Neuronal stem cell (in vitro differentiated cells): ENCODE measurements at regions not wholly inside any gene's neighbourhood (a gene's known extent, or its start where the extent isn't known, plus 50 kb on each side); places are given as distances from the start of the nearest gene placed in this dataset.

Source experiments
- DNase-seq: peaks from one replicate; pipeline ENCODE4 v3.0.0-alpha.2; 2013; ENCODE audit warnings: low spot score
- H2AFZ ChIP-seq: one replicate; pipeline ENCODE4 v1.6.1; 2013; ENCODE audit warnings: mild to moderate bottlenecking, low read length, inconsistent platforms
- H2AK5ac ChIP-seq: 2 replicates; pipeline ENCODE4 v1.6.1; 2013; ENCODE audit warnings: low read depth, mild to moderate bottlenecking, inconsistent platforms, low read length, moderate library complexity, mixed read lengths
- H2BK120ac ChIP-seq: 2 replicates; pipeline ENCODE4 v1.6.1; 2013; ENCODE audit warnings: low read depth, mild to moderate bottlenecking, inconsistent platforms, low read length, moderate library complexity, mixed read lengths
- H2BK12ac ChIP-seq: one replicate; pipeline ENCODE4 v1.6.1; 2013; ENCODE audit warnings: low read length, inconsistent platforms
- H2BK15ac ChIP-seq: 2 replicates; pipeline ENCODE4 v1.6.1; 2013; ENCODE audit warnings: mild to moderate bottlenecking, low read length, inconsistent platforms, mixed read lengths
- H2BK5ac ChIP-seq: one replicate; pipeline ENCODE4 v1.6.1; 2013; ENCODE audit warnings: inconsistent platforms, mild to moderate bottlenecking, low read length, moderate library complexity
- H3K14ac ChIP-seq: one replicate; pipeline ENCODE4 v1.6.1; 2013; ENCODE audit warnings: low read length, inconsistent platforms
- H3K18ac ChIP-seq: 2 replicates; pipeline ENCODE4 v1.6.1; 2013; ENCODE audit warnings: low read length, inconsistent platforms
- H3K23ac ChIP-seq: 2 replicates; pipeline ENCODE4 v1.6.1; 2013; ENCODE audit warnings: low read depth, mild to moderate bottlenecking, mixed read lengths, low read length, inconsistent platforms; ENCODE audit not compliant: poor library complexity
- H3K27ac ChIP-seq: replicated peaks from 3 replicates; pipeline ENCODE4 v1.5.1; 2013; ENCODE audit warnings: low read length, inconsistent platforms
- H3K27me3 ChIP-seq, 3 experiments: 2 replicates each; pipeline ENCODE4 v1.6.1; 2013; ENCODE audit warnings: low read length in 3 of 3, mild to moderate bottlenecking in 2 of 3, inconsistent platforms in 1 of 3, low read depth in 1 of 3, mixed read lengths in 1 of 3, moderate library complexity in 1 of 3; ENCODE audit not compliant: control insufficient read depth in 3 of 3, insufficient read depth in 3 of 3
- H3K36me3 ChIP-seq, 2 donors: replicated peaks in 1 of 2; 2 replicates each; pipeline ENCODE4 v1.6.1; 2013; ENCODE audit warnings: low read length in 2 of 2; ENCODE audit not compliant: control insufficient read depth in 2 of 2, insufficient read depth in 2 of 2
- H3K4ac ChIP-seq: 2 replicates; pipeline ENCODE4 v1.6.1; 2013; ENCODE audit warnings: inconsistent platforms, mild to moderate bottlenecking, low read length, moderate library complexity
- H3K4me1 ChIP-seq, 2 donors: 1 replicate in 1 of 2; 2 replicates in 1 of 2; pipeline ENCODE4 v1.6.1; 2013; ENCODE audit warnings: low read length in 2 of 2, low read depth in 1 of 2; ENCODE audit not compliant: control insufficient read depth in 2 of 2, insufficient read depth in 1 of 2
- H3K4me2 ChIP-seq: one replicate; pipeline ENCODE4 v1.6.1; 2013; ENCODE audit warnings: mild to moderate bottlenecking, low read length, inconsistent platforms; ENCODE audit not compliant: insufficient read depth, poor library complexity, severe bottlenecking
- H3K4me3 ChIP-seq, 2 donors: 2 replicates each; pipeline ENCODE4 v1.5.1; 2013; ENCODE audit warnings: low read length in 2 of 2, mild to moderate bottlenecking in 2 of 2, inconsistent platforms in 1 of 2, moderate library complexity in 1 of 2
- H3K79me1 ChIP-seq: one replicate; pipeline ENCODE4 v1.6.1; 2013; ENCODE audit warnings: low read depth, mild to moderate bottlenecking, inconsistent platforms, low read length, moderate library complexity
- H3K9ac ChIP-seq: one replicate; pipeline ENCODE4 v1.6.1; 2013; ENCODE audit warnings: mild to moderate bottlenecking, low read depth, low read length, inconsistent platforms; ENCODE audit not compliant: poor library complexity
- H3K9me3 ChIP-seq, 2 donors: replicated peaks in 1 of 2; 2 replicates each; pipeline versions ENCODE3 to v1.6.1; 2013; ENCODE audit warnings: low read length in 2 of 2, mild to moderate bottlenecking in 2 of 2, inconsistent platforms in 1 of 2, low read depth in 1 of 2, mixed read lengths in 1 of 2, moderate library complexity in 1 of 2; ENCODE audit not compliant: control insufficient read depth in 2 of 2, insufficient read depth in 1 of 2
- H4K8ac ChIP-seq: one replicate; pipeline ENCODE4 v1.6.1; 2013; ENCODE audit warnings: low read depth, mild to moderate bottlenecking, inconsistent platforms, low read length, moderate library complexity
- H4K91ac ChIP-seq: one replicate; pipeline ENCODE4 v1.6.1; 2013; ENCODE audit warnings: low read length, low read depth, mild to moderate bottlenecking, inconsistent platforms; ENCODE audit not compliant: poor library complexity
- WGBS, 2 donors: extraction: QIAGEN DNeasy Blood & Tissue Kit; methylation state at CpG; one replicate each; pipeline ENCODE4 v1.1.7; 2013; ENCODE audit warnings: missing lambda C conversion rate in 2 of 2, mixed read lengths in 1 of 2; ENCODE audit not compliant: insufficient read length in 2 of 2, insufficient replicate concordance in 1 of 2; ENCODE audit errors: extremely low coverage in 2 of 2; 5-methylcytosine and 5-hydroxymethylcytosine counted together

GRCh38 chr11:36824349-36824748 lies 226.3 kb upstream of the RAG2 start:
- no peak overlapping the region for H4K91ac ChIP-seq
- H3K4ac ChIP-seq: no peak overlapping the region
- no CpG with 5 or more reads among the region's 1 CpG for WGBS, 2 donors
- DNase-seq: no peak
- H3K4me2 ChIP-seq: no peak overlapping the region
- H2BK120ac ChIP-seq: no peak overlapping the region
- H3K14ac ChIP-seq: no peak overlapping the region
- no peak overlapping the region for H2BK5ac ChIP-seq
- no peaks in the 10 kb centered on the region for H3K79me1 ChIP-seq
- H3K23ac ChIP-seq: no peak overlapping the region
- H2AK5ac ChIP-seq: no peak overlapping the region
- H3K4me1 ChIP-seq: no peaks in the 10 kb centered on the region
- no peak overlapping the region for H3K18ac ChIP-seq
- no peak overlapping the region for H3K4me3 ChIP-seq
- H3K36me3 ChIP-seq: no peaks in the 10 kb centered on the region
- no peak overlapping the region for H2AFZ ChIP-seq
- H2BK12ac ChIP-seq: no peak overlapping the region
- no peak overlapping the region for H4K8ac ChIP-seq
- no peak overlapping the region for H3K9ac ChIP-seq
- no peak overlapping the region for H3K27ac ChIP-seq
- no peak overlapping the region for H2BK15ac ChIP-seq
- no peaks in the 10 kb centered on the region for H3K27me3 ChIP-seq
- no peaks in the 10 kb centered on the region for H3K9me3 ChIP-seq

GRCh38 chr11:36822829-36823228 lies 224.8 kb upstream of the RAG2 start:
- Histone ChIP-seq H3K4me1 (no peaks in the 10 kb centered on the region), H3K9ac (no peak overlapping the region), H2BK15ac (no peak overlapping the region), H3K9me3 (no peaks in the 10 kb centered on the region), H3K18ac (no peak overlapping the region), H3K36me3 (no peaks in the 10 kb centered on the region), H2AFZ (no peak overlapping the region), H2AK5ac (no peak overlapping the region), H3K4me2 (no peak overlapping the region), H3K23ac (no peak overlapping the region), H4K91ac (no peak overlapping the region), H3K27ac (no peak overlapping the region), H2BK120ac (no peak overlapping the region), H3K27me3 (no peaks in the 10 kb centered on the region), H2BK5ac (no peak overlapping the region), H3K79me1 (no peaks in the 10 kb centered on the region), H4K8ac (no peak overlapping the region), H3K4me3 (no peak overlapping the region), H2BK12ac (no peak overlapping the region), H3K4ac (no peak overlapping the region), H3K14ac (no peak overlapping the region)
- no peak for DNase-seq
- no CpG with 5 or more reads among the region's 1 CpG for WGBS, 2 donors

- no peak overlapping the region for H2AFZ ChIP-seq
- H2BK5ac ChIP-seq: no peak overlapping the region
- no peaks in the 10 kb centered on the region for H3K36me3 ChIP-seq
- H3K9me3 ChIP-seq: no peaks in the 10 kb centered on the region
- no peak overlapping the region for H3K23ac ChIP-seq
- H3K14ac ChIP-seq: no peak overlapping the region
- no peaks in the 10 kb centered on the region for H3K4me1 ChIP-seq
- no peak overlapping the region for H3K27ac ChIP-seq
- no peak overlapping the region for H4K91ac ChIP-seq
- no peak overlapping the region for H3K9ac ChIP-seq
- H3K27me3 ChIP-seq: no peaks in the 10 kb centered on the region
- H2BK120ac ChIP-seq: no peak overlapping the region
- H3K4me2 ChIP-seq: no peak overlapping the region
- WGBS, 2 donors: no CpG with 5 or more reads among the region's 2 CpGs
- no peak overlapping the region for H4K8ac ChIP-seq
- H2BK12ac ChIP-seq: no peak overlapping the region
- H3K18ac ChIP-seq: no peak overlapping the region
- H3K79me1 ChIP-seq: no peaks in the 10 kb centered on the region
- H2AK5ac ChIP-seq: no peak overlapping the region
- H3K4me3 ChIP-seq: no peak overlapping the region
- H3K4ac ChIP-seq: no peak overlapping the region
- H2BK15ac ChIP-seq: no peak overlapping the region
- DNase-seq: no peak
These were observed 220.4 kb upstream of the RAG2 start for GRCh38 chr11:36818410-36818809.

DNA sequence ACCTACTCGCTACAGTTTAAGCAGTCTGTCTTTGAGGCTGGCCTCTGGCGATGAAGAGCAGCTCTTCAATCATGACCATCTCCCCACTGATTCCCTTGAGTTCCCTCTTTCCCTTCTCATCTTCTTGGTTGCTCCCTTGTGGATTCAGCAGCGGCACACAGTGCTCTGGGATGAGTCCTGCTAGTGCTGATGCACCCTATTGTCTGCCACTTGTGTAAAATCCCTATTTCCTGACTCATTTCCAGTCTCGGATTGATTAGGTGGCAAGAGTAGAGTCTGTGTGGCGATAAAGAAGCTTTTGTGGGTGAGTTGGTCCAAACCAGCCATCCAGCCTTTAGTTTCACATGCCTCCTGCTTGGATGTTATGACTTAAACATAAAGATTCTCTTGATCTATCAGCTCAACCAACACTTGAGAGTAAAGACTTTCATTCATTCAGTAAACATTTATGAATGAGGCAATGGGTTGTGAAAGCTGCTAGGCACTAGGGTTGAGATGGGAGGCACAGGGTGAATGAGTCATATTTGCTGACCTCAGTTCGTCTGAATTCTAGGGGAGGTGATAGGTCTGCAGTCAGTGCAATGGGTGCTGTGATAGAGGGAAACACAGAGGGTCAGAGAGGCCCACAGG lies 219.4 kb upstream of the RAG2 start:
- Histone ChIP-seq H3K79me1 (no peaks in the 10 kb centered on the region), H2BK12ac (no peak overlapping the region), H3K4ac (no peak overlapping the region), H3K9ac (no peak overlapping the region), H3K4me2 (no peak overlapping the region), H3K27ac (no peak overlapping the region), H3K4me1 (no peaks in the 10 kb centered on the region), H3K9me3 (no peaks in the 10 kb centered on the region), H4K91ac (no peak overlapping the region), H3K14ac (no peak overlapping the region), H2BK15ac (no peak overlapping the region), H3K18ac (no peak overlapping the region), H3K4me3 (no peak overlapping the region), H4K8ac (no peak overlapping the region), H2BK5ac (no peak overlapping the region), H3K36me3 (no peaks in the 10 kb centered on the region), H3K27me3 (no peaks in the 10 kb centered on the region), H2BK120ac (no peak overlapping the region), H3K23ac (no peak overlapping the region), H2AK5ac (no peak overlapping the region), H2AFZ (no peak overlapping the region)
- DNase-seq: no peak
- no CpG with 5 or more reads among the region's 6 CpGs for WGBS, 2 donors
